ENCODE measurements at regions not wholly inside any gene's neighbourhood (a gene's known extent, or its start where the extent isn't known, plus 50 kb on each side); places are given as distances from the start of the nearest gene placed in this dataset.
A peak's percentile ranks its signal among the peaks of the same experiment; 100 is the strongest.

- Histone ChIP-seq H3K27ac (no peak overlapping the region), H3K27me3 (no peaks in the 10 kb centered on the region), H3K36me3 (no peaks in the 10 kb centered on the region), H3K4me1 (no peaks in the 10 kb centered on the region), H3K4me3 (no peak overlapping the region), H3K9me3 (no peaks in the 10 kb centered on the region)
- in situ Hi-C loops (cut with MboI; ENCODE audit: low sequenced_read_pairs in 4 of 4): loop anchor here (10.0 kb wide), 1 partner anchor 612 kb away; no protein-coding TSS in a partner anchor
- intact Hi-C loops (cut with DNase I; ENCODE audit: low total_unique reads): no loop called here
- ATAC-seq (no peak), DNase-seq (no peak)
- no peak for TF ChIP-seq POLR2A (IDR thresholded peaks at IDR 0.05)
- TF ChIP-seq, protein P1, sequence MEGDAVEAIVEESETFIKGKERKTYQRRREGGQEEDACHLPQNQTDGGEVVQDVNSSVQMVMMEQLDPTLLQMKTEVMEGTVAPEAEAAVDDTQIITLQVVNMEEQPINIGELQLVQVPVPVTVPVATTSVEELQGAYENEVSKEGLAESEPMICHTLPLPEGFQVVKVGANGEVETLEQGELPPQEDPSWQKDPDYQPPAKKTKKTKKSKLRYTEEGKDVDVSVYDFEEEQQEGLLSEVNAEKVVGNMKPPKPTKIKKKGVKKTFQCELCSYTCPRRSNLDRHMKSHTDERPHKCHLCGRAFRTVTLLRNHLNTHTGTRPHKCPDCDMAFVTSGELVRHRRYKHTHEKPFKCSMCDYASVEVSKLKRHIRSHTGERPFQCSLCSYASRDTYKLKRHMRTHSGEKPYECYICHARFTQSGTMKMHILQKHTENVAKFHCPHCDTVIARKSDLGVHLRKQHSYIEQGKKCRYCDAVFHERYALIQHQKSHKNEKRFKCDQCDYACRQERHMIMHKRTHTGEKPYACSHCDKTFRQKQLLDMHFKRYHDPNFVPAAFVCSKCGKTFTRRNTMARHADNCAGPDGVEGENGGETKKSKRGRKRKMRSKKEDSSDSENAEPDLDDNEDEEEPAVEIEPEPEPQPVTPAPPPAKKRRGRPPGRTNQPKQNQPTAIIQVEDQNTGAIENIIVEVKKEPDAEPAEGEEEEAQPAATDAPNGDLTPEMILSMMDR (IDR thresholded peaks at IDR 0.05 in 4 of 5, conservative IDR thresholded peaks at IDR 0.05 in 1 of 5): no peak
Measured at GRCh38 chr4:52372747-52373146, 286.4 kb downstream of the USP46 start.

DNA sequence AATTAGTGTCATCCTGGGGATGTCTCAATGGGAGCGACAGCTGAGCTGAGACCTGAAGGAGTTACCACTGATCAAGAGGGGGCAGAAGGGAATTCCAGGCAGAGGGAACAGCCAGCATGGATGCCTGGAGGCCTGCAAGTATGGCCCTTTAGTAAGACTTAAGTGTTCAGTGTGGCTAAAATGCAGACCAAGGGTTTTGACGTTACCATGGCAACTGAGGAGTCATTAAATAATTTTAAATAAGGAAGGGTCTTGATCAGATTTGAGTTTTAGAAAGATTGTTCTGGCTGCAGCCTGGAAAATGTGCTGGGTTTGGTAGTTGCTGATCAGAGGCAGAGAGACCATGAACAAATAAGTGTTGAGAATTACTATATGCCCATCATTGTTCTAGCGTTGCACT, 285.5 kb downstream of the USP46 start:
- H3K27ac ChIP-seq: no peak overlapping the region
- no peak overlapping the region for H3K4me3 ChIP-seq
- no peaks in the 10 kb centered on the region for H3K36me3 ChIP-seq
- H3K9me3 ChIP-seq: no peaks in the 10 kb centered on the region
- no peak for TF ChIP-seq POLR2A (IDR thresholded peaks at IDR 0.05)
- TF ChIP-seq, protein P1 (IDR thresholded peaks at IDR 0.05 in 4 of 5, conservative IDR thresholded peaks at IDR 0.05 in 1 of 5): no peak
- in situ Hi-C loops (cut with MboI; ENCODE audit: low sequenced_read_pairs in 4 of 4) (loop anchor here (10.0 kb wide), 1 partner anchor 611 kb away; no protein-coding TSS in a partner anchor), intact Hi-C loops (cut with DNase I; ENCODE audit: low total_unique reads) (no loop called here)
- ATAC-seq: no peak
- no peaks in the 10 kb centered on the region for H3K27me3 ChIP-seq
- no peaks in the 10 kb centered on the region for H3K4me1 ChIP-seq
- DNase-seq: no peak

DNA sequence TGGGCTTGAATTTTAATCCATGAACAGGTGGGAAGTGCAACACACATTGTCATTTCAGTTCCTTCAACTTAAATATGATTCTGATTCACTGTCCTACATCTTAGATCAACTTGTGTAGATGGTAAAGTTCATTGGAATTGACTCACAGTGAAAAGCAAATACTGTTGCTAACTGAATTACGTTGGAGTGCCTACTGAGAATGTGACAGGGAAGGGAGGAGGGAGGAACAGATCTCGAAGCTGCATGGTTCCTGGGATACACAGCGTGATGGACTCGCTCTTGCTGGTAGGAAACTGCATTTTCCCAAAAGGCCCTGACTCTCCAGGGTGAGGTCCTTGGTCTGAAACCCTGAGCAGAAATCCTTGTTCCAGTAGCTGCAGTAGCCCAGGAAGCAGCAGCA, 284.2 kb downstream of the USP46 start:
- no peak for DNase-seq
- intact Hi-C loops (cut with DNase I; ENCODE audit: low total_unique reads): loop anchor here (5.0 kb wide), 1 partner anchor 287 kb away; no protein-coding TSS in a partner anchor
- in situ Hi-C loops (cut with MboI; ENCODE audit: low sequenced_read_pairs in 4 of 4): loop anchor here (10.0 to 25.0 kb wide), 2 partner anchors 610 to 1862 kb away; partner anchors contain the start of gene PDGFRA (in 1 of the 4)
- Histone ChIP-seq H3K4me1 (no peaks in the 10 kb centered on the region), H3K4me3 (no peak overlapping the region), H3K27ac (no peak overlapping the region), H3K36me3 (no peaks in the 10 kb centered on the region), H3K9me3 (no peaks in the 10 kb centered on the region), H3K27me3 (no peaks in the 10 kb centered on the region)
- no peak for ATAC-seq
- TF ChIP-seq POLR2A (IDR thresholded peaks at IDR 0.05): no peak
- TF ChIP-seq, protein P1 (IDR thresholded peaks at IDR 0.05 in 4 of 5, conservative IDR thresholded peaks at IDR 0.05 in 1 of 5): no peak

DNA sequence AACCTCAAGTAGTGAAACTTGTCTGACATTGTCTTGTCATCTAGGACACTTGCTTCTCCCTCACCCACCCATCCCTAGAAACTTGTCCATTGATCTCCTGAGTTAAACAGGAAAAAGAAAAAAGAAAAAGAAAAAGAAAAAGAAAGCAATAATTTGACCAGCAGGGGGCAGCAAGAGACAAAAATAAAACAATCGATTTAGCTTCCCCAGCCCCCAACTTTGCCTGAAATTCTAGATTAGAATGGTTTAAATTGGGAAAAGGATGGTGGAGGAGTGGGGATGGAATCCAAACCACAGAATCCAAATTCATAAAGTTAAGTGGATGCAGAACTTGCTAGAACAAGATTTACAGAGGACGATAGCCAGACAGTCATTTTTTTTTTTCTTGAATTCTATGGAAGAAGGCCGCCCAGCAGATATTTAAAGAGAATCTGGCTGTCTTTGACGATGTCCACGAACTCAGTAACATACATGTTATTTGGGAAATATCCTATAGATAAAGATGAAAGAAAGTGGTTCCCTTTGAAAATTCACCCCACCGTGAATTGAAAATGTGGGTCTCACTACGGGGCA, 282.9 kb downstream of the USP46 start:
- H3K9me3 ChIP-seq: no peaks in the 10 kb centered on the region
- H3K36me3 ChIP-seq: no peaks in the 10 kb centered on the region
- no peak overlapping the region for H3K4me3 ChIP-seq
- intact Hi-C loops (cut with DNase I; ENCODE audit: low total_unique reads): loop anchor here (2.0 to 5.0 kb wide), 2 partner anchors 286 to 607 kb away; no protein-coding TSS in a partner anchor
- no peak for DNase-seq
- H3K27ac ChIP-seq: no peak overlapping the region
- ATAC-seq: no peak
- no peaks in the 10 kb centered on the region for H3K27me3 ChIP-seq
- no peaks in the 10 kb centered on the region for H3K4me1 ChIP-seq
- in situ Hi-C loops (cut with MboI; ENCODE audit: low sequenced_read_pairs in 4 of 4): loop anchor here (10.0 to 25.0 kb wide), 2 partner anchors 609 to 1861 kb away; partner anchors contain the start of gene PDGFRA (in 1 of the 4)
- TF ChIP-seq, protein P1 (IDR thresholded peaks at IDR 0.05 in 4 of 5, conservative IDR thresholded peaks at IDR 0.05 in 1 of 5): peak; percentile 32 to 63 (median 42)
- no peak for TF ChIP-seq POLR2A (IDR thresholded peaks at IDR 0.05)
